Fibroblast of lung (primary cell): ENCODE measurements at regions not wholly inside any gene's neighbourhood (a gene's known extent, or its start where the extent isn't known, plus 50 kb on each side); places are given as distances from the start of the nearest gene placed in this dataset.

ENCODE experiments used
- DNase-seq, 2 donors: peaks; one replicate each; pipeline versions ENCODE4 v3.0.0 to v3.0.0-alpha.2; 2010; ENCODE audit warnings: low read depth in 2 of 2
- H2AFZ ChIP-seq: 2 replicates; pipeline ENCODE4 v1.5.1; 2012; ENCODE audit warnings: low read length, control low read depth, inconsistent platforms
- H3K27ac ChIP-seq: 2 replicates; pipeline ENCODE4 v1.5.1; 2011; ENCODE audit warnings: low read length, control low read depth; ENCODE audit not compliant: insufficient read depth
- H3K27me3 ChIP-seq: 2 replicates; pipeline ENCODE4 v1.5.1; 2011; ENCODE audit warnings: mild to moderate bottlenecking, low read length; ENCODE audit not compliant: control insufficient read depth, insufficient read depth
- H3K36me3 ChIP-seq: 2 replicates; pipeline ENCODE4 v1.5.1; 2011; ENCODE audit warnings: low read length; ENCODE audit not compliant: control insufficient read depth, insufficient read depth
- H3K4me1 ChIP-seq: 2 replicates; pipeline ENCODE4 v1.5.1; 2011; ENCODE audit warnings: low read length; ENCODE audit not compliant: control insufficient read depth, insufficient read depth; ENCODE audit errors: extremely low read depth
- H3K4me2 ChIP-seq: 2 replicates; pipeline ENCODE4 v1.5.1; 2011; ENCODE audit warnings: low read length, control low read depth; ENCODE audit not compliant: insufficient read depth; ENCODE audit errors: extremely low read depth
- H3K4me3 ChIP-seq, 4 experiments: fragments of 200-600 bp in 1 of 4; sonication (generic) in 1 of 4; replicated peaks in 1 of 4; 2 replicates each; pipeline ENCODE4 v1.5.1; 2011 to 2016; ENCODE audit warnings: low read length in 4 of 4, low read depth in 3 of 4, mild to moderate bottlenecking in 3 of 4, control low read depth in 2 of 4, inconsistent platforms in 1 of 4, mixed read lengths in 1 of 4; ENCODE audit not compliant: insufficient read depth in 1 of 4; ENCODE audit errors: control extremely low read depth in 1 of 4
- H3K79me2 ChIP-seq: 2 replicates; pipeline ENCODE4 v1.5.1; 2012; ENCODE audit warnings: mild to moderate bottlenecking, low read length, inconsistent platforms; ENCODE audit not compliant: control insufficient read depth, insufficient read depth
- H3K9ac ChIP-seq: 2 replicates; pipeline ENCODE4 v1.5.1; 2011; ENCODE audit warnings: mild to moderate bottlenecking, low read length, control low read depth; ENCODE audit not compliant: insufficient read depth
- H3K9me3 ChIP-seq: 2 replicates; pipeline ENCODE4 v1.5.1; 2012; ENCODE audit warnings: low read depth, low read length; ENCODE audit not compliant: control insufficient read depth, insufficient read depth
- H4K20me1 ChIP-seq: 2 replicates; pipeline ENCODE4 v1.5.1; 2011; ENCODE audit warnings: low read length; ENCODE audit not compliant: control insufficient read depth, insufficient read depth; ENCODE audit errors: extremely low read depth
- CTCF ChIP-seq, 2 donors: IDR thresholded peaks in 1 of 2; conservative IDR thresholded peaks in 1 of 2; 1 replicate in 1 of 2; 2 replicates in 1 of 2; pipeline ENCODE4 v1.5.1; 2011 to 2012; ENCODE audit warnings: low read length in 2 of 2, control low read depth in 1 of 2, inconsistent platforms in 1 of 2, low read depth in 1 of 2, mild to moderate bottlenecking in 1 of 2
- EZH2 ChIP-seq: IDR thresholded peaks from 2 replicates; pipeline ENCODE4 v1.5.1; 2012; ENCODE audit warnings: low read length, control low read depth, mild to moderate bottlenecking; ENCODE audit errors: missing control alignments

- Histone ChIP-seq H4K20me1 (no peaks in the 10 kb centered on the region), H3K4me1 (no peaks in the 10 kb centered on the region), H3K9ac (no peak overlapping the region), H3K9me3 (no peaks in the 10 kb centered on the region), H2AFZ (no peak overlapping the region), H3K27ac (no peak overlapping the region), H3K36me3 (no peaks in the 10 kb centered on the region), H3K79me2 (no peaks in the 10 kb centered on the region), H3K4me2 (no peak overlapping the region), H3K27me3 (no peaks in the 10 kb centered on the region), H3K4me3 (no peak overlapping the region)
- DNase-seq: no peak
- TF ChIP-seq EZH2 (no peak), CTCF (conservative IDR thresholded peaks at IDR 0.05 in 1 of 2, IDR thresholded peaks at IDR 0.05 in 1 of 2; ENCODE audit: low read depth in 1 of 2, low read length in 2 of 2) (no peak)
These were observed 439.6 kb upstream of the CAMK1G start for GRCh38 chr1:209143916-209144315.

GRCh38 chr1:209150114-209150513 is 433.4 kb upstream of the CAMK1G start:
- DNase-seq: peak; percentile 52 to 61

GRCh38 chr1:209153411-209153810 is 430.1 kb upstream of the CAMK1G start:
- no peaks in the 10 kb centered on the region for H3K79me2 ChIP-seq
- no peak overlapping the region for H2AFZ ChIP-seq
- H3K4me3 ChIP-seq: no peak overlapping the region
- H3K36me3 ChIP-seq: no peaks in the 10 kb centered on the region
- TF ChIP-seq EZH2: no peak
- no peak for TF ChIP-seq CTCF (conservative IDR thresholded peaks at IDR 0.05 in 1 of 2, IDR thresholded peaks at IDR 0.05 in 1 of 2; ENCODE audit: low read depth in 1 of 2, low read length in 2 of 2)
- H3K4me1 ChIP-seq: no peaks in the 10 kb centered on the region
- no peak for DNase-seq
- no peak overlapping the region for H3K4me2 ChIP-seq
- no peak overlapping the region for H3K9ac ChIP-seq
- no peak overlapping the region for H3K27ac ChIP-seq
- no peaks in the 10 kb centered on the region for H3K9me3 ChIP-seq
- no peaks in the 10 kb centered on the region for H4K20me1 ChIP-seq
- H3K27me3 ChIP-seq: no peaks in the 10 kb centered on the region

More at GRCh38 chr1:209150114-209150513, 433.4 kb upstream of the CAMK1G start:
- H3K27me3 ChIP-seq: no peaks in the 10 kb centered on the region
- no peaks in the 10 kb centered on the region for H3K79me2 ChIP-seq
- H3K4me1 ChIP-seq: no peaks in the 10 kb centered on the region
- no peaks in the 10 kb centered on the region for H4K20me1 ChIP-seq
- H3K9ac ChIP-seq: no peak overlapping the region
- no peak overlapping the region for H3K4me2 ChIP-seq
- no peak overlapping the region for H2AFZ ChIP-seq
- no peaks in the 10 kb centered on the region for H3K9me3 ChIP-seq
- TF ChIP-seq EZH2 (no peak), CTCF (conservative IDR thresholded peaks at IDR 0.05 in 1 of 2, IDR thresholded peaks at IDR 0.05 in 1 of 2; ENCODE audit: low read depth in 1 of 2, low read length in 2 of 2) (no peak)
- H3K27ac ChIP-seq: no peak overlapping the region
- H3K36me3 ChIP-seq: no peaks in the 10 kb centered on the region
- no peak overlapping the region for H3K4me3 ChIP-seq
